HG03045 (cell line): ENCODE measurements at regions not wholly inside any gene's neighbourhood (a gene's known extent, or its start where the extent isn't known, plus 50 kb on each side); places are given as distances from the start of the nearest gene placed in this dataset.

Experiments
- ATAC-seq: cut with Tn5 transposase; IDR thresholded peaks from one replicate; pipeline ENCODE4 v1.9.1; 2021; ENCODE audit warnings: mild to moderate bottlenecking, moderate library complexity; ENCODE audit not compliant: unreplicated experiment

DNA sequence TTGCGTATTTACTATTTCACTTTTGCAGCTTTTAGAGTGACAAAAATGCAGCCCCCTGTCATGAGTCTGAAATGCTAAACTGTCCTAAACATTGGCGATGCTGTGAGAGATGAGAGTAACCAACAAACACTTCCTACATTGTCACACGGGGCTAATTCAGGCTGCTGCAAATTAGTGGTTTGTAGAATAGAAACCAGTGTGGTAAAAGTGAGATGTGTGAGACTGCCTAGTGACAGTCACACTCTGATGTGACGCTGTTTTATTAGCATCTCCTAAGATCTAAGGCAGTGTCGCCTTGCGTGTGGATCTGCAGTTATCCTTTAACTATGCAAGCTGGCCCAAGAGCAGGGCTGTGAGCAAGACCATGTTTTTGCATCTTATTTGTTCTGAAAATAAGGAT, 800.2 kb upstream of the TENM3 start:
- ATAC-seq: no peak

DNA sequence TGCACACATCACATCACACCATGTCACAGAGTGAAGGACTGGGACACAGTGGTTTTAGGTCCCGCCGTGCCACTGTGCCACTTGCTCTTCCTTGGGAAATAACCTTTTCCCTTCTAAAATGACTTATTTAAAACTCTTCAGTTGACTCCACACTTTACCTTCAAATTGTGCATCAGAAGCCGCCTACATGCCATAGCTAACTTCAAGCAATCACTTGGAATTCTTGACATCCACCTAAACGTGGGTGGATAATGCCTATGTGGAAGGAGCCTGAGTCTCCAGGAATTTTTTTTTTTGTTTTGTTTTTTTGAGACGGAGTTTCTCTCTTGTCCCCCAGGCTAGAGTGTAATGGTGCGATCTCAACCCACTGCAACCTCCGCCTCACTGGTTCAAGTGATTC, 777.4 kb upstream of the TENM3 start:
- no peak for ATAC-seq

DNA sequence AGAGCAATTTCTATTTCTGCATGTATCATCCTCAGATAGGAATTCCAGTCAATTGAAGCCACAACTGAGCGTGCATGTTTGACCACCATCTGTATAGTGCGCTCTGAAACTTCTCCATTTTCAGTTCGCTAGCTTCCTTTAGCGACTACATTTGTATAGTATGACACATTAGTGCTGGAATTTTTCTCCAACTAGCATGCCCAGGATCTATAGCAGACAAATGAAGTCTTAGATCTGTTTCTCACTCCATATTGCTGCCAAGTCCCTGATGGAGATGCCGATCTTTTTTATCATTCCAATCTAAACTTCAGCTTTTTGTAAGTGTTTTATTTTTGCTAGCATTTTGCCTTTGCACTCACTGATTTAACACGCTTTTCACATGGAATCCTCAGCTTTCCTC, 774.8 kb upstream of the TENM3 start:
- no peak for ATAC-seq

DNA sequence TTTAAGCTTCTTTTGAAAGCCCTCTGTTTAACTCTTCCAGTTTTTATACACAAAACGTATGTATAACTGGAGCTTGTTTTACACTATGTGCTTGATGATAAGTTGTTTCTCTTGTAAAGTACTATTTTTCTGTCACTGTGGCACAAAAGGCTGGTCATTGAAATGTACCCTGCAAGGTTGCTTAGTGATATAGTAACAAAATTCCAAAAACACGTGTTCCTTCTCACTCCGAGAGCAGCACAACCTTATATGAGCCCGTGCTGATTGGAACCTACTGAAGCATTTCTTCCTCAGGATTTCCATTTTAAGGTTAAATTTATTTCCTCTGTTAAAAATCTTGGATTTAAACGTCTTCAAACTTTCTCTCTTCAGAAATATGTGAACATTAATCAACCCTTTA, 772.9 kb upstream of the TENM3 start:
- no peak for ATAC-seq

- ATAC-seq: no peak
These were observed 767.8 kb upstream of the TENM3 start for GRCh38 chr4:181475359-181475758.

DNA sequence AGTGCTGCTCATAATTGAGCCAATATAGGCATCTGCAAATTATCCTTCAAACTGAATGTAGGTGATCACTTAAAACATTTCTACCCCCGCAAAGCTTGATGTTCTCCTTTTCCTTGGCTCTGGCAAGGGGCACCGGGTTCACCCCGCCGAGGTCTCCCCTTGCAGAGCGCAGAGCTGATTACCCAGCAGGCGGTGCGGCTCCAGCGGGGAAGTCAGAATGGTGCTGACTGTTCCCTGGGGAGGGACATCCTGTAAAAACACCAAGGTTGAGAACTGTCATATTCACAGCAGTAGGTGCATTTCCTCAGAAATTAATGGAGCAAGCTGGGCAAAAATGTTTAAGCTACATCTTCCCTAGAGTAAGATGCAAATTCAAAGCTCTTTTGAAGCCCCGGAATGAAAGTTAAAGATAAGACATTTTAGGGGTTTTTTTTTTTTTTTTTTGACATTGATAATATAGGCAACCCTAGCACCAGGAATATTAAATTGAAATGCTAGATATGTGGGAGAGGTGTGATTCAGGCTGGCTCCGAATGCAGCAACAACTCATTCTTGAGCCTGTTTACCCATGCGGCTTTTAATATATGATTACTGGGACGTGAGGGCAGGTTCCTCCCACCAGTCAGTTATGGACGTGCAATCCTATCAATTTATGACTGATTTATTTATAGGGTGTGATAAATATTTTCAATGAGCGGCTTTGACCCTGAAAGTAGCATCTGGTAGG, 767.3 kb upstream of the TENM3 start:
- ATAC-seq: no peak

GRCh38 chr4:181476508-181476890, 766.7 kb upstream of the TENM3 start:
- no peak for ATAC-seq

GRCh38 chr4:181477591-181477990, 765.6 kb upstream of the TENM3 start:
- no peak for ATAC-seq

GRCh38 chr4:181478656-181479055, 764.5 kb upstream of the TENM3 start:
- ATAC-seq: no peak

GRCh38 chr4:181479141-181479540, 764.1 kb upstream of the TENM3 start:
- ATAC-seq: no peak

- ATAC-seq: no peak
These were observed 758.8 kb upstream of the TENM3 start for GRCh38 chr4:181484396-181484795.

GRCh38 chr4:181488926-181489325, 754.3 kb upstream of the TENM3 start:
- ATAC-seq: no peak

- ATAC-seq: no peak
These were observed 745.1 kb upstream of the TENM3 start for GRCh38 chr4:181498148-181498547.

GRCh38 chr4:181502611-181503010, 740.6 kb upstream of the TENM3 start:
- no peak for ATAC-seq

- no peak for ATAC-seq
These were observed 739.4 kb upstream of the TENM3 start for GRCh38 chr4:181503687-181504390.

DNA sequence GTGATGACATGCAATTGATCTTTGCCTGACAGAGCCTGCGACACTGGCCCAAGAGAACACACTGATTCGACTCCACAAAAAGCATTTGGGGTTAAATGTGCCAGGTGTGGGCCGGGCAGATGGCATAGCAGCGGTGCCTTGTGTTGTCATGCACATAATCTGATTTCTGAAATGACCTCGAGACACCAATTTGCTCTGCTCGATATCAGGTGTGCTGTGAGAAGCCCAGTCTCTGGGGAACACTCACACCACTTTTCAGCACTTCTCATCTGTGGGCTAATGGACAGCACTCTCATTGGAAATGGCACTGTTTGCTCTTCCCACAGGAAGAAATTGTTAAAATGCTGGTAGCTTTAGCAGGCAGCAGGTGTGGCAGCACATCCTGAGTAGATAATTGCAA, 738.3 kb upstream of the TENM3 start:
- ATAC-seq: no peak

GRCh38 chr4:181507180-181507835, 735.9 kb upstream of the TENM3 start:
- no peak for ATAC-seq

- no peak for ATAC-seq
These were observed 735.3 kb upstream of the TENM3 start for GRCh38 chr4:181507938-181508337.

DNA sequence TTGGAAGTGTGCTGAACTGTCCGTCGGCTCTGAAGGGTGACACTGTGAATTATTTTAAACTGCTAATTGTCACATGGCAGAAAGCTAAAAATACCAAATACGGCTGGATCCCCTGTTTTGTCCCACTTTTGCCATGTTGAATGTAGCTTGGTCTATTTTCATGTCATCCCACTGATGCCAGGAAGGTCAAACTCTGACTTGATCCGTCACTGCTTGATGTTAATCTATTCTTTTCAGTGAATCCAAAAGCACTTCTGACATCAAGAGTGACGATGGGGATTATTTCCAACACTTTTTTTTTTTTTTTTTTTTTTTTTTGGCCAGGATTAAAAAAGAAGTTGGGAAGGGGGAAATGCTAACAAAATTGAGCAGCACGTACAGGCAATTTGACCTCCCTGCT, 734.6 kb upstream of the TENM3 start:
- no peak for ATAC-seq

GRCh38 chr4:181509073-181509472, 734.1 kb upstream of the TENM3 start:
- no peak for ATAC-seq

DNA sequence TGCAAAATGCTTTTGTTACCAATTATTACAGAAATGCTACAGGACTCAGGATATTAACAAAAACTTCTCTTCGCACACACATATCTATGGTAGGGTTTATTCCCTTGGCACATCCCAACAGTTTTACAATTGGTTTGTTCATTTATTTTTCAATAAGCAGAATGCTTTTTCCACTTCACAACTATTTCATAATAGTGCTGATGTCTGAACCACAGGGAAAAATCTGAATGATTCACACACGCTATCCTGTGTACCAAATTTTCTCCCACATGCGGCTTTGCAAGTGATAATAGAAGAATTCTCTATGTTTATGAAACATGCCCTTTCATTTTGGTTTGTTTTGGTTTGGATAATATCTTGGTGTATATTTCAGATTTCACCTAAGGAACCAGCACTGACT, 725.7 kb upstream of the TENM3 start:
- no peak for ATAC-seq

DNA sequence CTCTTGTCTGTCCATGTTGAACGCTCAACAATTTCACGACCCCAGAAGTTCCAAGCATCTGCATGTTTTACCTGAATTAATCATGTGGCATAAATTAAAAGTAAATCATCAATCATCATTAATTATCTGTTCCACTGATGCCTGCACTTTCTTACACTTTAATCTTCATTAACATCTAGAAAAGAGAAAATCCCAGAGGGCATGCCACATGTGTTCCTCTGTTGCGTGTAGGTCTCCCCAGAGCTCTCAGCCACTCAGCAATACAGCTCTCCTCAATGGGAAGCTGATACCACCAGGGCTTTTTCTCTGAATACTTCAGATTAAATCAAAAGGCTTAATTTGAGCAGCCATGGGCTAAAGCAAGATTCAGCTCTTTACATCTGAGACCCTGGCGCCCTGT, 722.4 kb upstream of the TENM3 start:
- no peak for ATAC-seq
